HL-60/S4 (cell line): ENCODE measurements at regions not wholly inside any gene's neighbourhood (a gene's known extent, or its start where the extent isn't known, plus 50 kb on each side); places are given as distances from the start of the nearest gene placed in this dataset.
"Not testable (repeated sequence)": the region's sequence is repeated elsewhere in the genome, so short reads cannot be mapped to it uniquely, and the experiment has no call there.

ENCODE experiments used
- in situ Hi-C: fragments of 300-500 bp; cut with MboI; formaldehyde crosslinking; loops from 2 replicates; pipeline ENCODE4 v1.14.3; 2022; ENCODE audit warnings: low sequenced_read_pairs

DNA sequence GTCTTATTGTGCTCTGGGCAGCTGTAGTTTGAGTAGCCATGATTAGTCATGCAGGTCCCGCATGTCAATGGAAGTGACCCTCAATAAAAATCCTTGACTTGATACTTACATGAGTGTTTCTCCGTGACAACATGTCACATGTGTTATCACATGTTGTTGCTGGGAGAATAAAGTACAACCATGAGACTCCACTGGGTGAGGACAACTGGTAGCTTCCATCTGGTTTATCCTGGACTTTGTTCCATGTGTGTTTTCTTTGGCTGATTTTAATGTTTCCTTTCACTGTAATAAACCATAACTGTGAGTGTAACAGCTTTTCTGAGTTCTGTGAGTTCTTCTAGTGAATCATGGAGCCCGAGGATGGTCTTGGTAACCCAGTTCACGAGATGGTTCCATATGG lies 63.1 kb upstream of the NDN start:
- in situ Hi-C loops: no loop called here

DNA sequence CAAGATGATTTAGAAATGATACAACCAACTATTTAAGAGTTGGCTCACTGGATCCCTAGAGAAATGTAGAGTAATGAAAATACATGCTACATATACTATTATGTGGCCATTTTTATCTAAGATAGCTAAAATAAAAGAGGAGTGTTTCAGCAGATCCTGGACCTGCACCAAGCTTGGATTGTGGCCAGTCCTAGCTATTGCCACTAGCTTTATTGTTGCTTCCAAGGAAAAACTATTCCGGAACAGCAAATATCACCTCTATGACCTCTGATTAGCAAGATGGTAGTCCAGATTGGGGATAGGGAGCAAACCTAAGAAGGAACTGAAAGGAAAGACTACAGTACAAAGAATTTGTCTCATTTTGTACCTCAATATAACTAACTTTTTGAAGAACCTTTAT lies 63.7 kb upstream of the NDN start:
- in situ Hi-C loops: no loop called here

DNA sequence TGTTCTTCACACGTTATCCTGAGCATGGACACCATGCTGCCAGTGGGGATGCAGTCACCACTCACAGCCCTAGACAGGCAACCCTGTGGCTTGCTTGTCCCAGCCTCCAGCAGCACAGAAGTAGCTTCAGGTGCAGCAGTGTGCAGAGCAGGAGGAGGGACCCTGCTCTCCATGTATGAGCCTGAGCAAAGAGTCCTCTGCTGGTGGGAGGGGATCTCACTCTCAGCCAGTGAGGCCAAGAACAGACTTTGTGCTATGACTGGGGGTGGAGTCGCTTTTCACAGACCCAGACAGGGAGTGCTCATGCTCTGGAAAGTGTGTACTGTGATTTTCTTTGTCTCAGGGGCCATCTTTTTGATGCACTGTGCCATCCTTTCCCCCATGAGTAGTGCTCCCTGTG lies 66.1 kb upstream of the NDN start:
- in situ Hi-C loops: no loop called here

DNA sequence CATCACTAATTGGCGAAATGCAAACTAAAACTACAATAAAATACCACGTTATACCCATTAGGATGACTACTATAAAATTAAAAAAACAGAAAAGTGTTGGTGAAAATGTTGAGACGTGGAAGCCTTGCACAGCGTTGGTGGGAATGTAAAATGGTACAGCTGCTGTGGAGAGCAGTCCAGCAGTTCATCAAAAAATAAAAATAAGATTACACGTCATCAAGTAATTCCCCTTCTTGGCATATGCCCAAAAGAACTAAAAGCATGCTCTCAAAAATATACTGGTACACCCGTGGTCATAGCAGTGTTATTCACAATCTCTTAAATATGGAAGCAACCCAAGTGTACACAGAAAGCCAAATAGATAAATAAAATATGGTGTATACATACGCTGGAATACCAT lies 71.8 kb upstream of the NDN start:
- in situ Hi-C loops: no loop called here

DNA sequence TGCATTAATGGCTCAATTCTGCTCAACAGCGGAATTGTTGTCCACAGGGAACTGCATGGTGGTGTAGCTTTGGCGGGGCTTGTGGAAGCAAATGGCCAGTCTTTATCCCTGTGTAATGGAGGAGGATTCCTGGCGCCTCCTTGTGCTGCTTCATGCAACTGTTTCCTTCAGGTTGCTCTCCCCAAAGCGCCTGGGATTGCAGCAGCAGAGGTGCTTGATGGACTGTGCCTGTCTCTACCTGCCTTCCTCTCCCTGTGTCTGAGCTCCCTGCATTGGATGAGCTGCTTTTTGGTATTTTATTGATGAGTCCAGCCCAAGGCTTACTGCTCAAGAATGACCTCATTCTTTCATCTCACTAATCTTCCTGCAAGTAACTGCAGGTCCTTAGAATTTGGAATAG lies 72.9 kb upstream of the NDN start:
- in situ Hi-C loops: no loop called here

DNA sequence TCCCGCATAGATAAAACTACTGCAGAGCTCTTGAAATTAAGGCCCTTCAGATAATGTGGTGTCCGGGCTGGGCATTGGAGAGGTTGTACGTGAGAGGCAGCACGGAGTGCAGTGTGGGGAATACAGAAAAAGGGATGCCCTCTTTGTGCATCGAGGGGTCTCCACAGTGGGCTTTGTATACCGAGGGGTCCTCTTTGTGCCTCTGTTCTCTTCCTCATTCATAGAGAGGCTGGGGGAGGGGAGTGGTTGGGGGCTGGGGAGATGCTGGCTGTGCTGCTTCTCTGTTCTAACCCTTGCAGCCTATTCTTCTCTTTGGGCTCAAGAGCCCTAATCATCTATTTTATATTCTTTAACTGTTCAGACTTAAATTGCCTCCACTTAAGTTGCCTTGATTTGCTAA lies 74.3 kb upstream of the NDN start:
- in situ Hi-C loops: no loop called here

DNA sequence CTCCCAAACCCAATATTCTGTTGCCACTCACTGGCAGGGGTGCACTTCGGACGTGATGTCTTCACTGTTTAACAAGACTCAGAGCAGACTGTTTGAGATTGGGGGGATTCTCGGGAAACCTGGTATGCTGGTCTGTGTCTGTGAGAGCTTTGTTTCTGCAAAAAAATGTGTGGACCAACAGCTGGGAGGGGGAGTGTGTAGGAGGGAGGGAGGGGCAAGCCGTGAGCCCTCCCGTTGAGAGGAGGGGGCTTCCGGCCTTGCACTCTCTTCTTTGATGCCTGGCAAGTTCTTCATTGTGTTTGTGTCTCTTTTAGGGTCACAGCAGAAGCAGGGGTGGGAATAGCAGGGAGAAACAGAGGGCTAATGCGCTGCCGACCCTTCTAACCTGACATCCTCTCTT lies 74.9 kb upstream of the NDN start:
- in situ Hi-C loops: no loop called here

DNA sequence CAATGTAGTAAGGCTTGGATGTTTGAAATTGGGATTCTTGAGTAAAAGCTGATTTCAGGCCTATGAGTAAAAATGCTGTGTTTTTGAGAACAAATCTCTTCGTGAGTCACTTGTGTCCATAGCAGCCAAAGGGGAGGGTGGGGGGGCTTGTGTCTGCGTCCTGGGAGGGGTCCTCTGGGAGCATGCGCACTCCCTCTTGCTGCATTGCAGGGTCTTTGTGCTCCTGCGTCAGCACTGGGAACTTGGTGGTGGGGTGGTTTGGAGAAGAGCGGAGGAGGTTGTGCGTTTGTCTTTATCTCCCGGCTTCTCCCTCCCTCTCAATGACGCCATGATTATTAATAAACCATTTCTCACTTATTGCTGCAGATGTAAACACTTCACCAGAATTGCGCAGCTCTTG lies 75.9 kb upstream of the NDN start:
- in situ Hi-C loops: no loop called here

DNA sequence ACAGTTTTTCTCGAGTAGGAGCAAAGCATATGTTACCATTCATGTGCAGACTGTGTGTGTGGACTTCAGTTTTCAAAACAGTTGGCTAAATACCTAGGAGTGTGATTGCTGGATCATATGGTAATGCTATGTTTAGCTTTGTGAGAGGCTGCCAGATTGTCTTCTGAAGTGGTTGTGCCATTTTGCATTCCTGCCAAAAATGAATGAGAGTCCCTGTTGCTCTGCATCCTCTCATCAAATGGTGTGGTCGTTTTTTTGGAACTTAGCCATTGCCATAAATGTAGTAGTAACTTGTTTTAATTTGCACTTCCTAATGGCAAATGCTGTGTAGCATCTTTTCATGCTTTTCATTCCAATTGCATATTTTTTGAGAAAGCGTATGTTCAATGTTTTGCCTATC lies 77.2 kb upstream of the NDN start:
- in situ Hi-C loops: no loop called here

DNA sequence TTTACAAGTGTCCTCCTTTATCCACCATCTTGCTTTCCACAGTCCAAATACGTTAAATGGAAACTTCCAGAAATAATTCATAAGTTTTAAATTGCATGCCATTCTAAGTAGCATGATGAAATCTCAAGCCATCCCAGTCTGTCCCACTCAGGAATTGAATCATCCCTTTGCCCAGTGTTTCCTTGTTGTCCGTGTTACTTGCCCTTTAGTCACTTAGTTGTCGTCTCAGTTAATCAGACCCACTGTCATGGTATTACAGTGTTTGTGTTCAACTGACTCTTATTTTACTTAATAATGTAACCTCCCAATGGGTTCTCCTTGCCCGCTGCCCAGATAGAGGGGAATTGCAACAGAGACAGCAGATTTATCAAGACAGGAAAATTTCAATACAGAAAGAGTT lies 77.6 kb upstream of the NDN start:
- in situ Hi-C loops: no loop called here

DNA sequence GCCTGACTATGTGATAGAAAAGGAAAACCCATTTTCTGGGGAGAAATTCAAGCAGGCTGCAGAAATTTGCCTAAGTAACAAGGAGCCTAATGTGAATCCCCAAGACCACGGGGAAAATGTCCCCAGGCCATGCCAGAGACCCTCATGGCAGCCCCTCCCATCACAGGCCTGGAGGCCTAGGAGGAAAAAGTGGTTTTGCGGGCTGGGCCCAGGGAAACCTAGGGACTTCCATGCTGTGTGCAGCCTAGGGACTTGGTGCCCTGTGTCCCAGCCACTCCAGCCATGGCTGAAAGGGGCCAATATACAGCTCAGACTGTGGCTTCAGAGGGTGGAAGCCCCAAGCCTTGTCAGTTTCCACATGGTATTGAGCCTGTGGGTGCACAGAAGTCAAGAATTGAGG lies 79.7 kb upstream of the NDN start:
- in situ Hi-C loops: not testable (repeated sequence)

DNA sequence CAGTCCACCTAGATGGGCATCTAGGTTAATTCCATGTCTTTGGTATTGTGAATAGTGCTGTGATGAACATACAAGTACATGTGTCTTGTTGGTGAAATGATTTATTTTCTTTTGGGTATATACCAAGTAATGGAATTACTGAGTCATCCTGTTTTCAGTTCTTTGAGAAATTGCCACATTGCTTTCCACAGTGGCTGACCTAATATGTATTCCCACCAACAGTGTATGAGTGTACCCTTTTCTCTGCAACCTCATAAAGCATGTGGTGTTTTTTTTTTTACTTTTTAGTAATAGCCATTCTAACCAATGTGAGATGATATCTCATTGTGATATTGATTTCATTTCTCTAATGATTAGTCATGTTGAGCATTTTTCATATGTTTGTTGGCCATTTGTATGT lies 86.0 kb upstream of the NDN start:
- in situ Hi-C loops: no loop called here

DNA sequence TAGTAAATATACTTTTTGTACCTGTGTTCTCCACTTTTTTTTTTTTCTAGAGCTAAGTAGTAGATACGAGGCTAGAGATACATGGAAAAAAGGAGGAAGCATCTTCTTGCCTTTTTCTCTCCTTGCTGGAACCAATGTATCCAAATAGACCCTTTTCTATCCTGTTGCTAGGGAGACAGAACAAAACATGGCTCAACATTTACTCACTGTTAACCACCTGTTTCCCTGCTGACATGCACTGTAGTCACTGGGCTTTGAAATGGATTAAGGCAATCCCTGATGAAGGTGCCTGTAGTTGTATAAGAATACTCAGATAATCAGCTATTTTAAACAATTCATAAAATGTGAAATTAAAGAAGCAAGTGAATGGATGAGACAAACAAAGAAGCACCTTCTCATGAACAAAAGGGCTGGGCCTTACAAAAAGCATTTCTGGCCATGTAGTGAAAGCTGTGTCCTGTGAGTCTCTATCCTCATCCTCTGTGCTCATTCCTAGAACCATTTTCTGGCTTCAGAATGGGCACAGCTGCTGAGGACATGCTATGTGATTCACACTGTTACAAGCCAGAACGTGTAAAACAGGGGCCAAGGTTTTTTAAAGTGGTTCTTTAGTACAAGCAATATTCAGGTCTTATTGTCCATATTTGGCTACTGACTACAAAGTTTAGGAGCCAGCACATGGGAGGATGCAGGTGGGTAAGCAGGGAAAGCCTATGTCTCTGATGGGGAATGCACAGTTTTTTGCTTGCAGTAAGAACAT lies 100.4 kb upstream of the NDN start:
- in situ Hi-C loops: no loop called here

DNA sequence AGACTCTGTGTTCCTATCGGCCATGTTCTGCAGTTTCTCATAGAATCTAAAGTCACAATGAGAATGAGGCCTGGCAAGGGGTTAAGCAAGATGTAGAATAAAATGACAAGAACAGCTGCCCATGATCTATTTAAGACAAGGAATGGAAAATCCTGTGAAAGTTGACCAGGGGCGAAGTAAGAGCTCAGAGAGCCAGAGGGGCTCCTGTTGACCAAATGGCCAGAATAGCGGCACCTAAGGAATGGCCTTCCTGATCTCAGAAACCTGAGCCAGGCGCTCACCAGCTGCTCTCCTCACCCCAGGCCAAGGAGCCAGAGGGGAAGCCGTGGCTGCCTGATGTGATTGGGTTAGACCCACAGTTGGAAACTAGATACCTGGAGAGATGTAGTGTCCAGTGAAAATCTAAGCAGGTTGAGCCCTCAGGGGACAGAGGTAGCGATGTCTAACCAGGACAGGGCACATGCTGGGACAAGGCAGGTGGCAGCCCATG lies 106.1 kb upstream of the NDN start:
- in situ Hi-C loops: no loop called here

DNA sequence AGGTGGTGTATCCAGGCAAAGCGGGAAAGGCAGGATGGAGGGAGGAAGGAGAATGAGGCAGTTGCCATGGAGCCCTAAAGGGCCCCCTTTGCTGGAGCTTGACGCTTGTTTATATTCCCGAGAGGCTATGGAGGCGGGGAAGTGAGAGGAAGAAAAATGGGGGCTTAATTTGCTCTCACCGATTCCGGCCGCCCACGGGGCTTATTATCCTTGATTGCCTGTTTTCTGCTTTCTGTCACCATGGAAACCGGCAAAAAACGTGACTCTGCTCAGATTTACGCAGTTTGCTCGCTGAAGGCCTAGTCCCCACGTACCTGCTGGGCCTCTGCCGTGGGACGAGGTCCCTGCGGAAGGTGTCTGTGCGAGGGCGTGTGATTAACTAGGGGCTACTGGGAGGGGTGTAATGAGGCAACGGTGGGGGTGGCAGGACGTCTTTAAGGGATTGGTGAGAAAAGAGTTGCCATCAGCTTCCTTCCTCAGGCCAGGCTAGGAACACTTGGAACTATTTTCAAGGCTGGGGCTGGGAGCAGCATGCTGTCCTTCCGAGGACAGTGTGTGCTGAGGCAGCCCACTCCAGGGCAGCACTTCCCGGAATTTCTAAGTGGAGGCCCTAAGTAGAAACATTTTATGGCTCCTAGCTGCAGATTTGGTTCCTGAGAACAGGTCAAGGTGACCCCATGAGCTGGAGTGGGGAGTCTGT lies 110.8 kb upstream of the NDN start:
- in situ Hi-C loops: no loop called here

DNA sequence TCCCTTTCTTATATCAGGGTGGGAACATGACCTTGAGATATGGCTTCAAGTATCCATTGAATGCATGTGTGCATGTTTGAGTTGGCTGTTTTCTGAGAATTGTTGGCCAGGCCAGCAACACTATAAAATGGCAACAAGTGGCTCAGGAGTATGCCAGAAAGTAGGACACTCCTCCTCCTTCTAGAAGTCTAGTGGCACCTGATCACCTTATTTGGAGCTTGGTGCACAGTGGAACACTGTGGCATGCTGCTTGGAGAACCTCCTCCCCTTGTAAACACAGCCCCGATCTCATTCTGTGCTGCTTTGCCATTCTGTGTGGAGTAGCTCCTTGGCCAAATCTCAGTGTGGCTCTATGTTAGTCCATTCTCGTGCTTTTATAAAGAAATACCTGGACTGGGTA lies 114.8 kb upstream of the NDN start:
- in situ Hi-C loops: no loop called here

DNA sequence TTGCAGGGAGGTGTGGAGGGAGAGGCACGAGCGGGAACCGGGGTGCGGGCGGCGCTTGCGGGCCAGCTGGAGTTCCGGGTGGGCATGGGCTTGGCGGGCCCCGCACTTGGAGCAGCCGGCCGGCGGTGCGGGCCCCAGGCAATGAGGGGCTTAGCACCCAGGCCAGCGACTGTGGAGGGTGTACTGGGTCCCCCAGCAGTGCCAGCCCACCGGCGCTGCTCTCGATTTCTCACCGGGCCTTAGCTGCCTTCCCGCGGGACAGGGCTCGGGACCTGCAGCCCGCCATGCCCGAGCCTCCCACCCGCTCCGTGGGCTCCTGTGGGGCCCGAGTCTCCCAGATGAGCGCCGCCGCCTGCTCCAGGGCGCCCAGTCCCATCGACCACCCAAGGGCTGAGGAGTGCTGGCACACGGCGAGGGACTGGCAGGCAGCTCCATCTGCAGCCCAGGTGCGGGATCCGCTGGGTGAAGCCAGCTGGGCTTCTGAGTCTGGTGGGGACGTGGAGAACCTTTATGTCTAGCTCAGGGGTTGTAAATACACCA lies 115.9 kb upstream of the NDN start:
- in situ Hi-C loops: not testable (repeated sequence)

DNA sequence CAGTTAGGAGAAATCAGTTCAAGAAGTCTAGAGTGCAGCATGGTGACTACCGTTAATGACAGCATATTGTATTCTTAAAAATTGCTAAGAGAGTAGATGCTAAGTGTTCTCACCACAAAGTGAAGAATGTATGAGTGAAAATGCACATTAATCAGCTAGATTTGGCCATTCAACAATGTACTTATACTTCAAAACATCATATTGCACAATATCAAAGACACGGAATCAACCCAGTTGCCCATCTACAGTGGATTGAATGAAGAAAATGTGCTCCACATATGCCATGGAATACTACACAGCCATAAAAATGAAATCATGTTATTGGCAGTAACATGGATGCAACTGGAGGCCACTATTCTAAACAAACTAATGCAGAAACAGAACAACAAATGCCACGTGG lies 119.9 kb upstream of the NDN start:
- in situ Hi-C loops: no loop called here

DNA sequence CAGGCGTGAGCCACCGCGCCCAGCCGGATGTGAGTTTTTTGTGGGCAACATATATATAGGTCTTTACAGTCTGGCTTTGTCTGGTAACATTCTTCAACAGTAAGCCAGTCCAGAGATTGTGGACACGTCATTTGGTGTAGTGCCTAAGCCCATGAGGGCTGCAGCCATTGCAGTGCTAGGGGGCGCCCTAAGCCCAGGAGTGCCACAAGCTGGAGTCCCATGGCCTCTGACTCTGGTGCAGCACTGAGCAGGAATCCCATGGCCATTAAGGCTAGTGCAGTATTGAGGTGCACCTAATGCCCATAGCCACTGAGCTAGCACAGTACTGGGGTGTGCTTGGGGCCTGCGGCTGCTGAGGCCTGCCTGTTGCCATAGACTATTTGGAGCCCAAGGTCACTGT lies 136.4 kb upstream of the NDN start:
- in situ Hi-C loops: no loop called here

DNA sequence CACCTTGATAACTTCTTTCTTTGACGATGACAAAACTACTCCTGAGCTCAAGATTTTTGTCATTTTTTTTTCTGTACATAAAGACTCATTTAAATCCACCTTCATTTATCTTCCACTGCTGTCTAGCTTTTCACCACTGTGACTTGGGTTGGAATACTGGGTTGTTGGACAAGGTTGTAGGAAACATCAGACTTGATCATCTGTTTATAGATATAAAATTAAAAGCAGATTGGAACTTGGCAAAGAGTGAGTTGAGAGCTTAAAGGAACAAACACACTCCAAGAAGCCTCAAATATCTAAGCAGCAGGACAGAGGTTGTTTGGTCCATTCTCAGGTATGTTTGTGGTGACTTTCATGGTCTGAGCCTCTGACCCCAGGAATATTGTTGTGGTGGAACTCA lies 141.7 kb upstream of the NDN start:
- in situ Hi-C loops: no loop called here

DNA sequence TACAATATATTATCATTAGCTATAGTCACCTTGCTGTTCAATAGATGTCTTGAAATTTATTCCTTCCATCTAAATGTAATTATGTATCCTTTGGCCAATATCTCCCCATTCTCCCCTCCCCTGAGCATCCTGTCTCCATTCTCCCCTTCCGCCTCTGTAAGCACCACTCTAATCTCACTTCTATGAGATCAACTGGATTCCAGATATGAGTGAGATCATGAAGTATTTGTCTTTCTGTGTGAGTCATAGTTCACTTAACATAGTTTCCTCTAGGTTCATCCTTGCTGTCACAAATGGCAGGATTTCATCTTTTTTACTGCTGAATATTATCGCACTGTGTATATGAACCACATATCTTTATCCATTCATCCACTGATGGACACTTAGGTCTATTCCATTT lies 148.8 kb upstream of the NDN start:
- in situ Hi-C loops: no loop called here

DNA sequence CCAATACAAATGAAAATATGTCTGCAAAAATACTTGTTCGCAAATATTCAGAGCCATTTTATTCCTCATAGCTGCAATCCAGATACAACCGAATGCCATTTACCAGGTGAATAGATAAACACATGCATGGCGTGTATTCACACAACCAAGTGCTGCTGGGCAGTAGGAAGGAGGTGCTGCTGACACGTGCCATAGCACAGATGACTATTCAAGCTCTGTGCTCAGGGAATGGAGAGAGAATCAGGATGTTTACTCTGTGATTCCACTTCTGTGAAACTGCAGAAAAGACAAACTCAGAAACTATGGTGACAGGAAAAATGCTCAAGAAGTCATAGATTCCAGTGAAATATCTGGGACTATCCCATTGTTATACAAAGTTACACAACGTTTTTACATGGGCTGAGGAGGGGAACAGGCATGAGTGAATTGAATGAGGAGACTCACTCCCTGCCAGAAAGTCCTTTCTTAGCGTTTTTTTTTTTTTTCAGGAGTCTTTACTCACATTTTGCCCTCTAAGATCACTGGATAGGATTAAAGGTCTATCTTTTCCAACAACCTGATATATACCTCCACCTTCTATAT lies 152.9 kb upstream of the NDN start:
- in situ Hi-C loops: no loop called here
